Vagina (tissue), 2 donors: ENCODE measurements at regions not wholly inside any gene's neighbourhood (a gene's known extent, or its start where the extent isn't known, plus 50 kb on each side); places are given as distances from the start of the nearest gene placed in this dataset.
"Not testable (repeated sequence)": the region's sequence is repeated elsewhere in the genome, so short reads cannot be mapped to it uniquely, and the experiment has no call there.

Source experiments
- POLR2A ChIP-seq, 2 donors: fragments of 450-650 bp; IDR thresholded peaks; one replicate each; pipeline ENCODE4 v1.6.1; 2017; ENCODE audit warnings: antibody characterized with exemption in 2 of 2, mild to moderate bottlenecking in 2 of 2, moderate library complexity in 2 of 2
- POLR2AphosphoS5 ChIP-seq, 2 donors: sonication (generic); formaldehyde crosslinking; IDR thresholded peaks; one replicate each; pipeline ENCODE4 v1.9.0; 2017; ENCODE audit warnings: antibody characterized with exemption in 2 of 2, mild to moderate bottlenecking in 2 of 2, low read depth in 1 of 2; ENCODE audit not compliant: insufficient read depth in 1 of 2
- TF ChIP-seq, protein P1 (sequence below), 3 experiments: fragments of 450-650 bp in 2 of 3; fragments of 200-600 bp in 1 of 3; sonication (generic) in 1 of 3; IDR thresholded peaks; one replicate each; pipeline ENCODE4 v1.5.1; 2017 to 2019; ENCODE audit warnings: antibody characterized with exemption in 3 of 3, mild to moderate bottlenecking in 2 of 3, moderate library complexity in 2 of 3

DNA sequence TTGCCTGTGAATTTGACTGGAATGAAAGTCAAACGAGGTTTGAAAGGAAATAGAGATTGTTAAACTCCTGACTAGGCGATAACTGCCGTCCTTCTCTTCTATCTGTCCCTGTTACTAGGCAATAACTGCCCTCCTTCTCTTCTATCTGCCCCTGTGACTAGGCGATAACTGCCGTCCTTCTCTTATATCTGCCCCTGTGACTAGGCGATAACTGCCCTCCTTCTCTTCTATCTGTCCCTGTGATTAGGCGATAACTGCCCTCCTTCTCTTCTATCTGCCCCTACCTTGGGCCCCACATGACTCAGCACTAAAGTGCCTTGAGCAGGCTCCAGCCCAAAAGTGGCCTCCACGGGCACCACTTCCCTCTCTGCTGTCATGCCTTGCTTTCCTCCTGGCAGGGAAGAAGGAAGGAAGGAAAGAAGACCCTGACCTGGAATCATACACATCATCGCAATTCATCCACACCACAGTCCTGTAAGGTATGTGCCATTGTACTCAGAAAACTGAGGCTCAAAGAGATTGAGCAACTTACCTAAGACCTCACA lies 2973.3 kb upstream of the OR11H1 start:
- TF ChIP-seq, protein P1, sequence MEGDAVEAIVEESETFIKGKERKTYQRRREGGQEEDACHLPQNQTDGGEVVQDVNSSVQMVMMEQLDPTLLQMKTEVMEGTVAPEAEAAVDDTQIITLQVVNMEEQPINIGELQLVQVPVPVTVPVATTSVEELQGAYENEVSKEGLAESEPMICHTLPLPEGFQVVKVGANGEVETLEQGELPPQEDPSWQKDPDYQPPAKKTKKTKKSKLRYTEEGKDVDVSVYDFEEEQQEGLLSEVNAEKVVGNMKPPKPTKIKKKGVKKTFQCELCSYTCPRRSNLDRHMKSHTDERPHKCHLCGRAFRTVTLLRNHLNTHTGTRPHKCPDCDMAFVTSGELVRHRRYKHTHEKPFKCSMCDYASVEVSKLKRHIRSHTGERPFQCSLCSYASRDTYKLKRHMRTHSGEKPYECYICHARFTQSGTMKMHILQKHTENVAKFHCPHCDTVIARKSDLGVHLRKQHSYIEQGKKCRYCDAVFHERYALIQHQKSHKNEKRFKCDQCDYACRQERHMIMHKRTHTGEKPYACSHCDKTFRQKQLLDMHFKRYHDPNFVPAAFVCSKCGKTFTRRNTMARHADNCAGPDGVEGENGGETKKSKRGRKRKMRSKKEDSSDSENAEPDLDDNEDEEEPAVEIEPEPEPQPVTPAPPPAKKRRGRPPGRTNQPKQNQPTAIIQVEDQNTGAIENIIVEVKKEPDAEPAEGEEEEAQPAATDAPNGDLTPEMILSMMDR (IDR thresholded peaks at IDR 0.05): not testable (repeated sequence)
- not testable (repeated sequence) for TF ChIP-seq POLR2A (IDR thresholded peaks at IDR 0.05); POLR2AphosphoS5 (IDR thresholded peaks at IDR 0.05; ENCODE audit: insufficient read depth in 1 of 2, low read depth in 1 of 2)
